Transverse colon (tissue), 4 donors: ENCODE measurements at regions not wholly inside any gene's neighbourhood (a gene's known extent, or its start where the extent isn't known, plus 50 kb on each side); places are given as distances from the start of the nearest gene placed in this dataset.

Experiments
- POLR2AphosphoS5 ChIP-seq, 3 donors: sonication (generic); formaldehyde crosslinking; IDR thresholded peaks; one replicate each; pipeline ENCODE4 v1.6.1; 2016; ENCODE audit warnings: antibody characterized with exemption in 3 of 3
- TF ChIP-seq, protein P1 (sequence below), 5 experiments: fragments of 200-600 bp in 3 of 5; fragments of 450-650 bp in 2 of 5; sonication (generic) in 3 of 5; IDR thresholded peaks; 1 replicate in 2 of 5; 2 replicates in 3 of 5; pipeline ENCODE4 v1.5.1; 2016 to 2017; ENCODE audit warnings: antibody characterized with exemption in 5 of 5, inconsistent platforms in 3 of 5, mild to moderate bottlenecking in 2 of 5, moderate library complexity in 1 of 5

DNA sequence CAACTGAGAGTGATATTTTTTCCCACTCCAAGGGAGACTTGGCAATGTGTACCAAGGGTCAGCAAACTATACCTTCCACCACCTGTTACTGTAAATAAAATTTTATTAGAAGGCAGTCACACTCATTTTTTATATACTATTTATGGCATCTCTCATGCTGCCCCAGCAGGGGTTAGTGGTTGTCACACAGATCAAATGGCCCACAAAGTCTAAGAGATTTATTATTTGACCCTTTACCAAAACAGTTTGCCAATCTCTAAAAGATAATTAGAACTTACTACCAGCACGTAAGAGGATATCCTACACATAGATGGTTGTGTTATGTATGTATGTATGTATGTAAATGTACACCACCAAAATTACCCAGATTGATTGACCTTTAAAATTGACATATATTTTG lies 185.1 kb downstream of the PRR20E start:
- TF ChIP-seq, protein P1, sequence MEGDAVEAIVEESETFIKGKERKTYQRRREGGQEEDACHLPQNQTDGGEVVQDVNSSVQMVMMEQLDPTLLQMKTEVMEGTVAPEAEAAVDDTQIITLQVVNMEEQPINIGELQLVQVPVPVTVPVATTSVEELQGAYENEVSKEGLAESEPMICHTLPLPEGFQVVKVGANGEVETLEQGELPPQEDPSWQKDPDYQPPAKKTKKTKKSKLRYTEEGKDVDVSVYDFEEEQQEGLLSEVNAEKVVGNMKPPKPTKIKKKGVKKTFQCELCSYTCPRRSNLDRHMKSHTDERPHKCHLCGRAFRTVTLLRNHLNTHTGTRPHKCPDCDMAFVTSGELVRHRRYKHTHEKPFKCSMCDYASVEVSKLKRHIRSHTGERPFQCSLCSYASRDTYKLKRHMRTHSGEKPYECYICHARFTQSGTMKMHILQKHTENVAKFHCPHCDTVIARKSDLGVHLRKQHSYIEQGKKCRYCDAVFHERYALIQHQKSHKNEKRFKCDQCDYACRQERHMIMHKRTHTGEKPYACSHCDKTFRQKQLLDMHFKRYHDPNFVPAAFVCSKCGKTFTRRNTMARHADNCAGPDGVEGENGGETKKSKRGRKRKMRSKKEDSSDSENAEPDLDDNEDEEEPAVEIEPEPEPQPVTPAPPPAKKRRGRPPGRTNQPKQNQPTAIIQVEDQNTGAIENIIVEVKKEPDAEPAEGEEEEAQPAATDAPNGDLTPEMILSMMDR (IDR thresholded peaks at IDR 0.05) = no peak
- TF ChIP-seq POLR2AphosphoS5 (IDR thresholded peaks at IDR 0.05) = no peak
